HG03196 (cell line): ENCODE measurements at regions not wholly inside any gene's neighbourhood (a gene's known extent, or its start where the extent isn't known, plus 50 kb on each side); places are given as distances from the start of the nearest gene placed in this dataset.
A peak's percentile ranks its signal among the peaks of the same experiment; 100 is the strongest.
"Not testable (repeated sequence)": the region's sequence is repeated elsewhere in the genome, so short reads cannot be mapped to it uniquely, and the experiment has no call there.

Source experiments
- ATAC-seq: cut with Tn5 transposase; IDR thresholded peaks from one replicate; pipeline ENCODE4 v1.9.1; 2021; ENCODE audit not compliant: unreplicated experiment

- peak; percentile 95 for ATAC-seq
Measured at GRCh38 chr9:75455444-75455921, 367.2 kb downstream of the OSTF1 start.

GRCh38 chr9:75456698-75457097, 368.4 kb downstream of the OSTF1 start:
- no peak for ATAC-seq

- ATAC-seq = no peak
Measured at GRCh38 chr9:75457474-75458011, 369.2 kb downstream of the OSTF1 start.

- ATAC-seq = not testable (repeated sequence)
Measured at GRCh38 chr9:75459311-75459710, 371.0 kb downstream of the OSTF1 start.

GRCh38 chr9:75461183-75461582, 372.9 kb downstream of the OSTF1 start:
- ATAC-seq = no peak

- ATAC-seq = no peak
Measured at GRCh38 chr9:75462866-75463265, 374.6 kb downstream of the OSTF1 start.

- ATAC-seq = no peak
Measured at GRCh38 chr9:75463871-75464270, 375.6 kb downstream of the OSTF1 start.

- no peak for ATAC-seq
Measured at GRCh38 chr9:75464726-75465125, 376.4 kb downstream of the OSTF1 start.

- no peak for ATAC-seq
Measured at GRCh38 chr9:75467142-75467541, 378.8 kb downstream of the OSTF1 start.

GRCh38 chr9:75471549-75472114, 383.3 kb downstream of the OSTF1 start:
- no peak for ATAC-seq

GRCh38 chr9:75482566-75482965, 394.3 kb downstream of the OSTF1 start:
- ATAC-seq = no peak

- no peak for ATAC-seq
Measured at GRCh38 chr9:75483636-75484035, 395.3 kb downstream of the OSTF1 start.

- ATAC-seq = no peak
Measured at GRCh38 chr9:75487856-75488718, 399.8 kb downstream of the OSTF1 start.

- no peak for ATAC-seq
Measured at GRCh38 chr9:75488719-75489110, 400.4 kb downstream of the OSTF1 start.

GRCh38 chr9:75490326-75490725, 400.1 kb upstream of the PCSK5 start:
- ATAC-seq = no peak

- ATAC-seq = no peak
Measured at GRCh38 chr9:75491533-75491932, 398.9 kb upstream of the PCSK5 start.

- no peak for ATAC-seq
Measured at GRCh38 chr9:75499812-75500211, 390.7 kb upstream of the PCSK5 start.

- no peak for ATAC-seq
Measured at GRCh38 chr9:75500479-75500878, 390.0 kb upstream of the PCSK5 start.

GRCh38 chr9:75500940-75501339, 389.5 kb upstream of the PCSK5 start:
- ATAC-seq = not testable (repeated sequence)

- no peak for ATAC-seq
Measured at GRCh38 chr9:75504721-75505120, 385.8 kb upstream of the PCSK5 start.

- ATAC-seq = no peak
Measured at GRCh38 chr9:75505654-75506053, 384.8 kb upstream of the PCSK5 start.

- no peak for ATAC-seq
Measured at GRCh38 chr9:75529463-75529862, 361.0 kb upstream of the PCSK5 start.
